Uterus (tissue), 2 donors: ENCODE measurements at regions not wholly inside any gene's neighbourhood (a gene's known extent, or its start where the extent isn't known, plus 50 kb on each side); places are given as distances from the start of the nearest gene placed in this dataset.

Source experiments
- POLR2A ChIP-seq, 2 donors: fragments of 450-650 bp; IDR thresholded peaks; one replicate each; pipeline ENCODE4 v1.6.1; 2016; ENCODE audit warnings: antibody characterized with exemption in 2 of 2, mild to moderate bottlenecking in 1 of 2, moderate library complexity in 1 of 2
- TF ChIP-seq, protein P1 (sequence below), 4 experiments: fragments of 200-600 bp in 2 of 4; fragments of 450-650 bp in 2 of 4; sonication (generic) in 2 of 4; IDR thresholded peaks; one replicate each; pipeline ENCODE4 v1.5.1; 2016 to 2019; ENCODE audit warnings: antibody characterized with exemption in 4 of 4, mild to moderate bottlenecking in 2 of 4, moderate library complexity in 1 of 4

DNA sequence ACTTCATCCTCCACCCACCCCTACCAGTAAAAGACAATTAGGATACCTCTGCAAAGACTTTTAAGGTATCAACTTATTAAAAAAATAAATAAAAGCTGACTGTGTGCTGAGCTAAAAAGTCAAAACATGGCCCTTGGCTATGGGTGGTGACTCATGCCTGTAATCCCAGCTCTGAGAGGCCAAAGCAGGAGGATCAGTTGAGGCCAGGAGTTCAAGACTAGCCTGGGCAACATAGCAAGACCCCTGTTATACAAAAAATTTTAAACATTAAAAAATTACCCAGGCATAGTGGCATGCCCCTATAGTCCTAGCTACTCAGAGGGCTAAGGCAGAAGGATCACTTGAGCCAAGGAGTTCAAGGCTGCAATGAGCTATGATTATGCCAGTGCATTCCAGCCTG lies 110.8 kb upstream of the FOXN2 start:
- TF ChIP-seq, protein P1, sequence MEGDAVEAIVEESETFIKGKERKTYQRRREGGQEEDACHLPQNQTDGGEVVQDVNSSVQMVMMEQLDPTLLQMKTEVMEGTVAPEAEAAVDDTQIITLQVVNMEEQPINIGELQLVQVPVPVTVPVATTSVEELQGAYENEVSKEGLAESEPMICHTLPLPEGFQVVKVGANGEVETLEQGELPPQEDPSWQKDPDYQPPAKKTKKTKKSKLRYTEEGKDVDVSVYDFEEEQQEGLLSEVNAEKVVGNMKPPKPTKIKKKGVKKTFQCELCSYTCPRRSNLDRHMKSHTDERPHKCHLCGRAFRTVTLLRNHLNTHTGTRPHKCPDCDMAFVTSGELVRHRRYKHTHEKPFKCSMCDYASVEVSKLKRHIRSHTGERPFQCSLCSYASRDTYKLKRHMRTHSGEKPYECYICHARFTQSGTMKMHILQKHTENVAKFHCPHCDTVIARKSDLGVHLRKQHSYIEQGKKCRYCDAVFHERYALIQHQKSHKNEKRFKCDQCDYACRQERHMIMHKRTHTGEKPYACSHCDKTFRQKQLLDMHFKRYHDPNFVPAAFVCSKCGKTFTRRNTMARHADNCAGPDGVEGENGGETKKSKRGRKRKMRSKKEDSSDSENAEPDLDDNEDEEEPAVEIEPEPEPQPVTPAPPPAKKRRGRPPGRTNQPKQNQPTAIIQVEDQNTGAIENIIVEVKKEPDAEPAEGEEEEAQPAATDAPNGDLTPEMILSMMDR (IDR thresholded peaks at IDR 0.05) = no peak
- no peak for TF ChIP-seq POLR2A (IDR thresholded peaks at IDR 0.05)
